H9 (cell line): ENCODE measurements at regions not wholly inside any gene's neighbourhood (a gene's known extent, or its start where the extent isn't known, plus 50 kb on each side); places are given as distances from the start of the nearest gene placed in this dataset.

Source experiments
- DNase-seq: peaks from one replicate; pipeline ENCODE4 v3.0.0-alpha.2; 2017
- H2AFZ ChIP-seq: one replicate; pipeline ENCODE4 v1.6.1; 2013; ENCODE audit warnings: mild to moderate bottlenecking, low read length, control low read depth, moderate library complexity
- H2AK5ac ChIP-seq: 2 replicates; pipeline ENCODE4 v1.6.1; 2013; ENCODE audit warnings: low read length, control low read depth, mixed read lengths; ENCODE audit not compliant: insufficient read length
- H2BK120ac ChIP-seq: one replicate; pipeline ENCODE4 v1.6.1; 2013; ENCODE audit warnings: low read depth, mild to moderate bottlenecking, low read length, control low read depth, inconsistent platforms; ENCODE audit not compliant: poor library complexity, severe bottlenecking
- H2BK12ac ChIP-seq: 2 replicates; pipeline ENCODE4 v1.6.1; 2013; ENCODE audit warnings: low read length, control low read depth, mixed read lengths, low read depth; ENCODE audit not compliant: insufficient read length
- H2BK15ac ChIP-seq: 2 replicates; pipeline ENCODE4 v1.6.1; 2013; ENCODE audit warnings: low read depth, low read length, control low read depth
- H2BK20ac ChIP-seq: one replicate; pipeline ENCODE4 v1.6.1; 2013; ENCODE audit warnings: low read depth, mild to moderate bottlenecking, low read length, control low read depth, inconsistent platforms; ENCODE audit not compliant: poor library complexity, severe bottlenecking
- H2BK5ac ChIP-seq: 2 replicates; pipeline ENCODE4 v1.6.1; 2013; ENCODE audit warnings: low read length, control low read depth, mixed read lengths; ENCODE audit not compliant: insufficient read length
- H3K14ac ChIP-seq: 2 replicates; pipeline ENCODE4 v1.6.1; 2013; ENCODE audit warnings: low read length, control low read depth; ENCODE audit not compliant: insufficient read depth
- H3K18ac ChIP-seq: 2 replicates; pipeline ENCODE4 v1.6.1; 2013; ENCODE audit warnings: low read depth, mild to moderate bottlenecking, mixed read lengths, low read length, control low read depth; ENCODE audit not compliant: insufficient read length
- H3K23ac ChIP-seq: 2 replicates; pipeline ENCODE4 v1.6.1; 2013; ENCODE audit warnings: low read length, control low read depth, mixed read lengths, low read depth; ENCODE audit not compliant: insufficient read length
- H3K23me2 ChIP-seq: 2 replicates; pipeline ENCODE4 v1.6.1; 2013; ENCODE audit warnings: low read depth, mild to moderate bottlenecking, mixed read lengths, low read length, control low read depth; ENCODE audit not compliant: insufficient read length, poor library complexity, severe bottlenecking
- H3K27ac ChIP-seq: 2 replicates; pipeline ENCODE4 v1.5.1; 2013; ENCODE audit warnings: low read length, control low read depth, mixed read lengths, low read depth; ENCODE audit not compliant: insufficient read length
- H3K27me3 ChIP-seq: 2 replicates; pipeline ENCODE4 v1.6.1; 2013; ENCODE audit warnings: low read length, control low read depth, inconsistent platforms; ENCODE audit not compliant: insufficient read depth
- H3K4ac ChIP-seq: 2 replicates; pipeline ENCODE4 v1.6.1; 2013; ENCODE audit warnings: low read depth, mild to moderate bottlenecking, control low read depth, inconsistent platforms, low read length, moderate library complexity
- H3K4me1 ChIP-seq: 2 replicates; pipeline ENCODE4 v1.6.1; 2013; ENCODE audit warnings: low read length, control low read depth, inconsistent platforms; ENCODE audit not compliant: insufficient read depth
- H3K4me2 ChIP-seq: 2 replicates; pipeline ENCODE4 v1.6.1; 2013; ENCODE audit warnings: low read length, control low read depth, mixed read lengths; ENCODE audit not compliant: insufficient read length, insufficient read depth
- H3K56ac ChIP-seq: 2 replicates; pipeline ENCODE4 v1.6.1; 2013; ENCODE audit warnings: low read depth, mild to moderate bottlenecking, mixed read lengths, low read length, control low read depth; ENCODE audit not compliant: insufficient read length
- H3K79me1 ChIP-seq: 2 replicates; pipeline ENCODE4 v1.6.1; 2013; ENCODE audit warnings: low read depth, mild to moderate bottlenecking, moderate library complexity, low read length, control low read depth, inconsistent platforms; ENCODE audit not compliant: insufficient read depth, poor library complexity, severe bottlenecking
- H3K79me2 ChIP-seq: 2 replicates; pipeline ENCODE4 v1.6.1; 2013; ENCODE audit warnings: low read length, control low read depth, inconsistent platforms; ENCODE audit not compliant: insufficient read depth
- H3K9ac ChIP-seq: 2 replicates; pipeline ENCODE4 v1.6.1; 2013; ENCODE audit warnings: low read length, control low read depth, mixed read lengths; ENCODE audit not compliant: insufficient read length; ENCODE audit errors: extremely low read depth
- H3K9me3 ChIP-seq: one replicate; pipeline ENCODE4 v1.6.1; 2013; ENCODE audit warnings: low read depth, low read length, inconsistent platforms; ENCODE audit not compliant: control insufficient read depth
- H3T11ph ChIP-seq: one replicate; pipeline ENCODE4 v1.6.1; 2013; ENCODE audit warnings: mild to moderate bottlenecking, low read length, control low read depth, inconsistent platforms
- H4K20me1 ChIP-seq: one replicate; pipeline ENCODE4 v1.6.1; 2013; ENCODE audit not compliant: control insufficient read depth, insufficient read length, insufficient read depth
- H4K5ac ChIP-seq: 2 replicates; pipeline ENCODE4 v1.6.1; 2013; ENCODE audit warnings: low read depth, mild to moderate bottlenecking, mixed read lengths, low read length, control low read depth; ENCODE audit not compliant: insufficient read length
- H4K8ac ChIP-seq: replicated peaks from 2 replicates; pipeline ENCODE4 v1.6.1; 2013; ENCODE audit warnings: low read length, control low read depth, mixed read lengths, low read depth; ENCODE audit not compliant: insufficient read length
- H4K91ac ChIP-seq: 2 replicates; pipeline ENCODE4 v1.6.1; 2013; ENCODE audit warnings: low read depth, mild to moderate bottlenecking, moderate library complexity, mixed read lengths, low read length, control low read depth; ENCODE audit not compliant: insufficient read length
- H3K27ac Mint-ChIP-seq, 3 experiments: 2 replicates in 2 of 3; 3 replicates in 1 of 3; pipeline ENCODE4 v1.8.0; 2020 to 2021; ENCODE audit warnings: mixed read lengths in 3 of 3, mild to moderate bottlenecking in 1 of 3, moderate library complexity in 1 of 3
- H3K27me3 Mint-ChIP-seq: 2 replicates; pipeline ENCODE4 v1.8.0; 2021; ENCODE audit warnings: low read depth, mild to moderate bottlenecking, moderate library complexity, mixed read lengths
- H3K36me3 Mint-ChIP-seq, 3 experiments: 2 replicates in 2 of 3; 3 replicates in 1 of 3; pipeline ENCODE4 v1.8.0; 2020 to 2021; ENCODE audit warnings: low read depth in 3 of 3, mixed read lengths in 3 of 3; ENCODE audit not compliant: insufficient read depth in 1 of 3
- H3K4me1 Mint-ChIP-seq, 2 experiments: 2 replicates each; pipeline ENCODE4 v1.8.0; 2020; ENCODE audit warnings: mixed read lengths in 2 of 2
- H3K4me3 Mint-ChIP-seq, 2 experiments: 2 replicates in 1 of 2; 3 replicates in 1 of 2; pipeline ENCODE4 v1.8.0; 2020 to 2021; ENCODE audit warnings: mild to moderate bottlenecking in 2 of 2, mixed read lengths in 2 of 2, moderate library complexity in 1 of 2
- H3K9me3 Mint-ChIP-seq, 2 experiments: 2 replicates in 1 of 2; 3 replicates in 1 of 2; pipeline ENCODE4 v1.8.0; 2020; ENCODE audit warnings: mild to moderate bottlenecking in 2 of 2, mixed read lengths in 2 of 2, moderate library complexity in 1 of 2
- CTCF ChIP-seq: fragments of 200-600 bp; sonication (generic); conservative IDR thresholded peaks from 3 replicates; pipeline ENCODE4 v1.8.0; 2021; ENCODE audit warnings: antibody characterized with exemption, mild to moderate bottlenecking
- WGBS: extraction: QIAGEN DNeasy Blood & Tissue Kit; methylation state at CpG from one replicate; pipeline ENCODE4 v1.1.7; 2013; ENCODE audit warnings: missing lambda C conversion rate, low lambda C conversion rate, mixed read lengths; ENCODE audit not compliant: insufficient read length; ENCODE audit errors: extremely low coverage; 5-methylcytosine and 5-hydroxymethylcytosine counted together

DNA sequence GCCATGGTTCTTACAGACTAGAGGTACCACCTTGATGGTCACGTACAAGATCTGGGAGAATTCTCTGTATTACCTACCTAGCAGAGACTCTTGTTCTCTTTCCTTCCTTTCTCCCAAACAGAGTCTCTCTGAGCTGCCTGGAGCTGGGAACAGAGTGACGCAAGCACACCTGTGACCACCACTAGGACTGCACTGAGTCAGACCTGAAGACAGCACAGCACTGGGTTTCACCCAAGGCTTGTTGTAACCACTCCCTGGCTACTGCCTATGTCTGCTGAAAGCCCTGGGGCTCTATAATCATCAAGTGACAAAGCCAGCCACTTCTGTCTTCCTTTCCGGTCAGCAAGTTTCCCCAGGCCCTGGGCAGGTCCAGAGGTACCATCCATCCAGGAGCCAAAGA, 293.3 kb upstream of the CNTN4 start:
- H3K27ac ChIP-seq, result no peak overlapping the region
- H4K5ac ChIP-seq, result no peak overlapping the region
- no peak overlapping the region for H2BK120ac ChIP-seq
- H3K4me1 Mint-ChIP-seq, result no peaks in the 10 kb centered on the region
- DNase-seq, result no peak
- no peak overlapping the region for H2AFZ ChIP-seq
- no peaks in the 10 kb centered on the region for H4K20me1 ChIP-seq
- no peak overlapping the region for H3K27ac Mint-ChIP-seq
- H3K4ac ChIP-seq, result no peak overlapping the region
- H2BK12ac ChIP-seq, result no peak overlapping the region
- no peak overlapping the region for H4K8ac ChIP-seq
- no peaks in the 10 kb centered on the region for H3K23me2 ChIP-seq
- H3K27me3 Mint-ChIP-seq, result no peaks in the 10 kb centered on the region
- no peak overlapping the region for H3K18ac ChIP-seq
- no CpG with 5 or more reads among the region's 3 CpGs for WGBS
- TF ChIP-seq CTCF, result no peak
- H2BK20ac ChIP-seq, result no peak overlapping the region
- H3K9me3 ChIP-seq, result no peaks in the 10 kb centered on the region
- H3K14ac ChIP-seq, result no peak overlapping the region
- peaks cover 22 to 31% of the 10 kb centered on the region in 2 experiments for H3K9me3 Mint-ChIP-seq
- no peak overlapping the region for H3K4me3 Mint-ChIP-seq
- no peak overlapping the region for H2BK5ac ChIP-seq
- H3K23ac ChIP-seq, result no peak overlapping the region
- no peak overlapping the region for H4K91ac ChIP-seq
- no peak overlapping the region for H3T11ph ChIP-seq
- no peaks in the 10 kb centered on the region for H3K4me1 ChIP-seq
- H2BK15ac ChIP-seq, result no peak overlapping the region
- no peak overlapping the region for H3K56ac ChIP-seq
- H3K9ac ChIP-seq, result no peak overlapping the region
- peaks cover 10 to 11% (median 10%) of the 10 kb centered on the region in 3 experiments for H3K36me3 Mint-ChIP-seq
- no peaks in the 10 kb centered on the region for H3K27me3 ChIP-seq
- H3K79me2 ChIP-seq, result no peaks in the 10 kb centered on the region
- no peak overlapping the region for H2AK5ac ChIP-seq
- H3K4me2 ChIP-seq, result no peak overlapping the region
- H3K79me1 ChIP-seq, result no peaks in the 10 kb centered on the region
